Astrocyte (in vitro differentiated cells and primary cell): ENCODE measurements at regions not wholly inside any gene's neighbourhood (a gene's known extent, or its start where the extent isn't known, plus 50 kb on each side); places are given as distances from the start of the nearest gene placed in this dataset.
A peak's percentile ranks its signal among the peaks of the same experiment; 100 is the strongest.

Experiments
- DNase-seq: peaks from one replicate; pipeline ENCODE4 v3.0.0-alpha.2; 2010; ENCODE audit warnings: low read depth
- FAIRE-seq: peaks from 2 replicates; lab custom pipeline; 2011; peaks lifted over from hg19 to GRCh38; lab: Jason Lieb, UNC
- H2AFZ ChIP-seq: 2 replicates; pipeline ENCODE4 v1.6.0; 2012; ENCODE audit warnings: low read depth, low read length, inconsistent platforms
- H3K27ac ChIP-seq: 2 replicates; pipeline ENCODE4 v1.5.1; 2011; ENCODE audit warnings: low read depth, low read length, inconsistent platforms
- H3K27me3 ChIP-seq: 2 replicates; pipeline ENCODE4 v1.6.0; 2011; ENCODE audit warnings: low read length, inconsistent platforms; ENCODE audit not compliant: insufficient read depth
- H3K36me3 ChIP-seq: 2 replicates; pipeline ENCODE4 v1.5.1; 2011; ENCODE audit warnings: low read length, inconsistent platforms; ENCODE audit not compliant: insufficient read depth
- H3K4me1 ChIP-seq: 2 replicates; pipeline ENCODE4 v1.5.1; 2011; ENCODE audit warnings: low read length, inconsistent platforms; ENCODE audit not compliant: insufficient read depth
- H3K4me2 ChIP-seq: 2 replicates; pipeline ENCODE4 v1.6.0; 2012; ENCODE audit warnings: low read length, inconsistent platforms
- H3K4me3 ChIP-seq: 2 replicates; pipeline ENCODE4 v1.5.1; 2011; ENCODE audit warnings: low read depth, mild to moderate bottlenecking, low read length, inconsistent platforms; ENCODE audit not compliant: insufficient read depth
- H3K79me2 ChIP-seq: 2 replicates; pipeline ENCODE4 v1.6.0; 2012; ENCODE audit warnings: mild to moderate bottlenecking, low read length, inconsistent platforms; ENCODE audit not compliant: insufficient read depth
- H3K9ac ChIP-seq: 2 replicates; pipeline ENCODE4 v1.6.0; 2012; ENCODE audit warnings: mild to moderate bottlenecking, low read length, inconsistent platforms
- H3K9me3 ChIP-seq: 2 replicates; pipeline ENCODE4 v1.5.1; 2012; ENCODE audit warnings: low read depth, mild to moderate bottlenecking, low read length, inconsistent platforms; ENCODE audit not compliant: insufficient read depth
- H4K20me1 ChIP-seq: 2 replicates; pipeline ENCODE4 v1.6.0; 2012; ENCODE audit warnings: low read length, inconsistent platforms; ENCODE audit not compliant: insufficient read depth
- H3K27ac Mint-ChIP-seq: one replicate; pipeline ENCODE4 v1.8.0; 2021; ENCODE audit warnings: mild to moderate bottlenecking, mixed read lengths; ENCODE audit not compliant: unreplicated experiment
- H3K27me3 Mint-ChIP-seq: one replicate; pipeline ENCODE4 v1.8.0; 2021; ENCODE audit warnings: low read depth, mixed read lengths; ENCODE audit not compliant: unreplicated experiment
- H3K36me3 Mint-ChIP-seq: one replicate; pipeline ENCODE4 v1.8.0; 2021; ENCODE audit warnings: low read depth, mixed read lengths; ENCODE audit not compliant: unreplicated experiment
- H3K4me1 Mint-ChIP-seq: one replicate; pipeline ENCODE4 v1.8.0; 2021; ENCODE audit warnings: low read depth, mixed read lengths; ENCODE audit not compliant: unreplicated experiment
- H3K4me3 Mint-ChIP-seq: one replicate; pipeline ENCODE4 v1.8.0; 2021; ENCODE audit warnings: mild to moderate bottlenecking, moderate library complexity, mixed read lengths; ENCODE audit not compliant: unreplicated experiment
- H3K9me3 Mint-ChIP-seq: one replicate; pipeline ENCODE4 v1.8.0; 2021; ENCODE audit warnings: mild to moderate bottlenecking, mixed read lengths; ENCODE audit not compliant: unreplicated experiment
- CTCF ChIP-seq: IDR thresholded peaks from 2 replicates; pipeline ENCODE4 v1.5.1; 2011; ENCODE audit warnings: low read depth, mild to moderate bottlenecking, inconsistent platforms, low read length, moderate library complexity; ENCODE audit not compliant: insufficient read depth
- EZH2 ChIP-seq: IDR thresholded peaks from 2 replicates; pipeline ENCODE4 v1.6.1; 2012; ENCODE audit warnings: mild to moderate bottlenecking, low read length, inconsistent platforms; ENCODE audit not compliant: insufficient read depth

- peaks cover 4% of the 10 kb centered on the region for H3K4me1 Mint-ChIP-seq
- Histone ChIP-seq H3K27me3 (no peaks in the 10 kb centered on the region), H3K4me2 (no peak overlapping the region), H3K9me3 (no peaks in the 10 kb centered on the region), H3K4me1 (no peaks in the 10 kb centered on the region), H3K27ac (no peak overlapping the region), H4K20me1 (no peaks in the 10 kb centered on the region), H3K9ac (no peak overlapping the region), H3K36me3 (no peaks in the 10 kb centered on the region), H3K79me2 (no peaks in the 10 kb centered on the region), H2AFZ (no peak overlapping the region), H3K4me3 (no peak overlapping the region)
- no peaks in the 10 kb centered on the region for H3K27me3 Mint-ChIP-seq
- no peaks in the 10 kb centered on the region for H3K36me3 Mint-ChIP-seq
- peaks cover 10% of the 10 kb centered on the region for H3K9me3 Mint-ChIP-seq
- TF ChIP-seq CTCF (no peak), EZH2 (no peak)
- no peak for FAIRE-seq
- no peak overlapping the region for H3K27ac Mint-ChIP-seq
- no peak for DNase-seq
- H3K4me3 Mint-ChIP-seq = no peak overlapping the region
Measured at GRCh38 chr1:185459141-185459540, 142.1 kb upstream of the IVNS1ABP start.

GRCh38 chr1:185458670-185459069 lies 141.6 kb upstream of the IVNS1ABP start:
- H3K9me3 ChIP-seq = no peaks in the 10 kb centered on the region
- no peaks in the 10 kb centered on the region for H3K4me1 ChIP-seq
- TF ChIP-seq EZH2 (no peak), CTCF (no peak)
- Mint-ChIP-seq H3K36me3 (no peaks in the 10 kb centered on the region), H3K27me3 (no peaks in the 10 kb centered on the region), H3K27ac (no peak overlapping the region), H3K9me3 (peaks cover 10% of the 10 kb centered on the region), H3K4me3 (no peak overlapping the region), H3K4me1 (peaks cover 4% of the 10 kb centered on the region)
- no peak overlapping the region for H3K27ac ChIP-seq
- H3K36me3 ChIP-seq = no peaks in the 10 kb centered on the region
- H3K4me2 ChIP-seq = no peak overlapping the region
- DNase-seq = no peak
- no peak for FAIRE-seq
- H3K4me3 ChIP-seq = no peak overlapping the region
- H2AFZ ChIP-seq = no peak overlapping the region
- no peaks in the 10 kb centered on the region for H3K79me2 ChIP-seq
- H3K9ac ChIP-seq = no peak overlapping the region
- H4K20me1 ChIP-seq = no peaks in the 10 kb centered on the region
- H3K27me3 ChIP-seq = no peaks in the 10 kb centered on the region

- peak overlapping the region; percentile 77 for H3K27ac ChIP-seq
- no peak for TF ChIP-seq CTCF
- TF ChIP-seq EZH2 = no peak
- H3K4me1 ChIP-seq = no peaks in the 10 kb centered on the region
- H3K27me3 Mint-ChIP-seq = peaks cover 2% of the 10 kb centered on the region
- H3K4me1 Mint-ChIP-seq = no peaks in the 10 kb centered on the region
- no peaks in the 10 kb centered on the region for H3K79me2 ChIP-seq
- peak overlapping the region; percentile 61 for H3K9ac ChIP-seq
- no peaks in the 10 kb centered on the region for H3K9me3 ChIP-seq
- H3K4me3 ChIP-seq = no peak overlapping the region
- H4K20me1 ChIP-seq = no peaks in the 10 kb centered on the region
- no peaks in the 10 kb centered on the region for H3K27me3 ChIP-seq
- H3K9me3 Mint-ChIP-seq = peaks cover 1% of the 10 kb centered on the region
- FAIRE-seq = no peak
- no peak overlapping the region for H2AFZ ChIP-seq
- peak overlapping the region; percentile 55 for H3K4me2 ChIP-seq
- no peak overlapping the region for H3K27ac Mint-ChIP-seq
- H3K36me3 ChIP-seq = no peaks in the 10 kb centered on the region
- no peaks in the 10 kb centered on the region for H3K36me3 Mint-ChIP-seq
- peak; percentile 80 for DNase-seq
- H3K4me3 Mint-ChIP-seq = no peak overlapping the region
Measured at GRCh38 chr1:185453496-185454192, 136.6 kb upstream of the IVNS1ABP start.
